Right cardiac atrium (tissue), 5 donors: ENCODE measurements at regions not wholly inside any gene's neighbourhood (a gene's known extent, or its start where the extent isn't known, plus 50 kb on each side); places are given as distances from the start of the nearest gene placed in this dataset.

Experiments used
- ATAC-seq, 2 donors: fragments of 200-7000 bp; cut with Tn5 transposase; one replicate each; pipeline versions ENCODE4 v1.8.0 to v1.9.1; 2020; ENCODE audit warnings: moderate library complexity in 2 of 2, mild to moderate bottlenecking in 1 of 2
- DNase-seq, 3 donors: peaks; one replicate each; pipeline ENCODE4 v3.0.0-alpha.2; 2020
- H3K27ac ChIP-seq: one replicate; pipeline ENCODE4 v1.5.1; 2013; ENCODE audit warnings: mild to moderate bottlenecking, low read length, control low read depth, moderate library complexity
- H3K27me3 ChIP-seq: one replicate; pipeline ENCODE4 v1.6.1; 2013; ENCODE audit not compliant: control insufficient read depth, insufficient read depth
- H3K4me1 ChIP-seq: one replicate; pipeline ENCODE4 v1.6.1; 2013; ENCODE audit warnings: low read length; ENCODE audit not compliant: control insufficient read depth, insufficient read depth
- H3K4me3 ChIP-seq: one replicate; pipeline ENCODE4 v1.5.1; 2013; ENCODE audit warnings: low read length, control low read depth
- H3K9me3 ChIP-seq: one replicate; pipeline ENCODE4 v1.6.1; 2013; ENCODE audit warnings: low read length; ENCODE audit not compliant: control insufficient read depth
- WGBS: extraction: QIAGEN DNeasy Blood & Tissue Kit; methylation state at CpG from one replicate; pipeline ENCODE4 v1.1.7; 2013; 5-methylcytosine and 5-hydroxymethylcytosine counted together
- intact Hi-C, 4 donors: fragments of 100-400 bp; cut with DNase I; formaldehyde crosslinking; loops; one replicate each; pipeline versions ENCODE4 v1.11.0 to v1.14.0; 2022 to 2023
- donor health status: healthy with polysubstance abuse.
- donor health status: DM: no; HTN: yes; CAD: no.
- donor health status: DM: no; HTN: no; CAD: no.
- donor health status: DM: no; HTN: yes; CAD: no; lungs with severe emphysema.
- donor health status: DM: yes; HTN: yes; CAD: no.

DNA sequence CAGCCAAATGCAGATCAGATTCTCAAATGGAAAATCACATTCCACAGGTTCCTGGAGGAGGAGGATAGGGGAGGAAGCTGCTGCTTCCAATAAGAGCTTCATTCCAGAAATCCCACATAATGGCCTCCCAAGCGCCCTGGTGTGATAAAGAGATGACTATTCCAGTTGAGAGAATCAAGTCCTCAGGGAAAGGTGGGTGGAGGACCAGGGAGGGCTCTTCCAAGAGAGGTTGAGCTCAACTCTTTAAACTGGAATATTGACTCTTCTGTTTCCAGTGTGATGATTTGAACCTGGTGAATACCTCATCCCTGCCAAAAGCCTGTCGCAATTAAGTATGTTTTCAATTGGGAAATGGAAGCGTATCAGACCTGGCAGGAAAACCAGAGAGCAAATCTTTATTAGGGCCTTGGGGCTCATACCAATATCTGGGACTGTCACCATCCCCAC is 81.4 kb upstream of the DYNLRB2 start:
- WGBS: 55% methylated on average over 3 of the region's 3 CpGs
- intact Hi-C loops: no loop called here
- no peaks in the 10 kb centered on the region for H3K9me3 ChIP-seq
- DNase-seq (peak in 2 of 3 donors; percentile 27 to 56), ATAC-seq (peak; percentile 73 to 76)
- H3K4me3 ChIP-seq: no peak overlapping the region
- H3K4me1 ChIP-seq: no peaks in the 10 kb centered on the region
- no peaks in the 10 kb centered on the region for H3K27me3 ChIP-seq
- no peak overlapping the region for H3K27ac ChIP-seq

DNA sequence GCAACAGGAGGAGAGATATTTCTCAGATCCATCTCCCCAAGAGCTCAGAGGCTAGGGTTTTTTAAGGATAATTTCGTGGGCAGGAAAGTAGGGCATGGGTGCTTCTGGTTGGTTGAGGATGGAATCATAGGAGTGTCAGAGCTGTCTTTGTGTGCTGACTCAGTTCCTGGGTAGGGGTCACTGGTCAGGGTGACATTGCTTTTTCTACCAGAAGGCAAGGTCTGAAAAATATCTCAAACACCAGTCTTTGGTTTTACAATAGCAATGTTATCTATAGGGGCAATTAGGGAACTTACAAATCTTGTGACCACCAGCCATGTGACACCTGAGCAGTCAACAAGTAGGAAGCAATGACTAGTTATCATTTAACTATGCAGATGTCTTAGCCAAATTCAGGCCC is 82.9 kb upstream of the DYNLRB2 start:
- 43% methylated on average over 1 of the region's 1 CpG for WGBS
- Histone ChIP-seq H3K4me1 (no peaks in the 10 kb centered on the region), H3K9me3 (no peaks in the 10 kb centered on the region), H3K4me3 (no peak overlapping the region), H3K27me3 (no peaks in the 10 kb centered on the region), H3K27ac (no peak overlapping the region)
- DNase-seq: no peak
- no peak for ATAC-seq
- intact Hi-C loops: no loop called here

DNA sequence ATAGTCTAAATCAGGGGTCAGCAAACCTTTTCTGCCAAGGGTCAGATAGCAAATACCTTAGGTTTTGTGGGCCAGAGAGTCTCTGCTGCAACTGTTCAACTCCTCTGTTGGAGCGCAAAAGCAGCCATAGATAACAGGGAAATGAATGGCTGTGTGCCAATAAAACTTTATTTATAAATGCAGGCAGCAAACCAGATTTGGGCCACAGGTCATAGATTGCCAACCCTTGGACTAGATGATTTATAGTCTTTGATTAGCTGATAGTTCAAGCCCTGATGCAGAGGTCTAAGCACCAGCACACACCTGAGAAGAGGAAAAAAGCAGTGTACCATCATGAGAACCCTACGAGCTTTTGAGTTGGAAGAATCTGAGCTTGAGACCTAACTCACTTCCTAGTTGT is 86.0 kb upstream of the DYNLRB2 start:
- DNase-seq (no peak), ATAC-seq (no peak)
- Histone ChIP-seq H3K4me3 (no peak overlapping the region), H3K27ac (no peak overlapping the region), H3K27me3 (no peaks in the 10 kb centered on the region), H3K4me1 (no peaks in the 10 kb centered on the region), H3K9me3 (no peaks in the 10 kb centered on the region)
- 79% methylated on average over 2 of the region's 2 CpGs for WGBS
- intact Hi-C loops: no loop called here

DNA sequence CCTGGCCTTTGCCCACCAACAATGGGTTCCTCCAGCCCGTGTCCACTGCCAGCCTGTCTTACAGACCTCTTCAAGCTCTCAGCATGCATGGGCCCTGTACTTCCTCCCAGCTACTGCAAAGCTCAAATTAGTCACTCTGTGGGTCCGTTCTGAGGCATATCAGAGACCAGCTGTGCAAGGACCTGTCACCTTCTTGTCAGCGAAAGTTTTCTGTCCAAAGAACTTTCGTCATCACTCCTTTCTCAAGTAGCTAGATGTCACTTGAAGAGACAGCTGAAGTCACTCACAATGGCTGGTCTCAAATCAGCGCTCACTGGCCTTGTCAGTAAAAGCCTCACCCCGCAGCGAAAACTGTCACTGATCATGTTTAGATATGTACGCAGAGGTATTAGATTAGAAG is 91.4 kb upstream of the DYNLRB2 start:
- DNase-seq: no peak
- H3K27me3 ChIP-seq: no peaks in the 10 kb centered on the region
- 47% methylated on average over 8 of the region's 8 CpGs for WGBS
- ATAC-seq: no peak
- H3K9me3 ChIP-seq: no peaks in the 10 kb centered on the region
- no peaks in the 10 kb centered on the region for H3K4me1 ChIP-seq
- no peak overlapping the region for H3K27ac ChIP-seq
- intact Hi-C loops: no loop called here
- H3K4me3 ChIP-seq: no peak overlapping the region

DNA sequence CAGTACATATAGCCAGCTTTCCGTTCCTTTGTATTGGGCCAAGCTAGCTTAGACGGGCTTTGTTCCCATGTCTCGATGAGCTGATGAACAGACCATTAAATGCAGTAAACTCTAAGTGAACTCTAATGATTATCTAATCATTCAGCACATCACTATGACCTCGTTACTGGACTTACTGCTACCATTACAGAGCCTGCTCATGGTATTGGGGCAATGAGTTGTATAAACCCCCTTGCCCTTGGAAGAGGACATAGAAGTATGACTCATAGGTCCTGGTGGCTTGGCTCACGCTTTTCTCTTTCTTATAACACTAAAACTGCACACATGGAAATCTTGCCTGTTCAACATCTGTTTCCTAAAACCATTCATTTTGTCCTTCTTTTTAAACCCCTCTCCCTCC is 93.6 kb upstream of the DYNLRB2 start:
- DNase-seq (no peak), ATAC-seq (no peak)
- no peak overlapping the region for H3K4me3 ChIP-seq
- H3K27ac ChIP-seq: no peak overlapping the region
- no peaks in the 10 kb centered on the region for H3K4me1 ChIP-seq
- H3K9me3 ChIP-seq: no peaks in the 10 kb centered on the region
- no peaks in the 10 kb centered on the region for H3K27me3 ChIP-seq
- 71% methylated on average over 5 of the region's 5 CpGs for WGBS
- intact Hi-C loops: no loop called here

DNA sequence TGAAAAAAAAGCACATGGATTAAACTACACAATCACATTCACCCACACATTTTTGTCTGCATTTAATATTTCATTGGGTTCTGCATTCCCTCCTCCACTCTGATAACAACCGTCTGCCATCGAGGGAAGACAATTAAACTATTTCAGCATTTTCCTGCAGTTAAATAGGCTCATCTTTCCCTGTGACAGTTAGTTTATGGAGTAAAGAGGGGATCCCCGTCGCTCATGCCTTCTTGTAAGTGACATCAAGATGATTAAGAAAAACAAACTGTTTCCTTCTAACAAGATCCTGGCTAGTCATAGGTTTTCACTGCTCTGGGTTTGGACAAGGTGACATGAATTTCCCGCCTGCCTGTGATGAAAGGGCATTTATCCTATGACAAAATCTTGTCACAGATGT is 98.0 kb upstream of the DYNLRB2 start:
- no peak for DNase-seq
- no peaks in the 10 kb centered on the region for H3K27me3 ChIP-seq
- 40% methylated on average over 5 of the region's 5 CpGs for WGBS

DNA sequence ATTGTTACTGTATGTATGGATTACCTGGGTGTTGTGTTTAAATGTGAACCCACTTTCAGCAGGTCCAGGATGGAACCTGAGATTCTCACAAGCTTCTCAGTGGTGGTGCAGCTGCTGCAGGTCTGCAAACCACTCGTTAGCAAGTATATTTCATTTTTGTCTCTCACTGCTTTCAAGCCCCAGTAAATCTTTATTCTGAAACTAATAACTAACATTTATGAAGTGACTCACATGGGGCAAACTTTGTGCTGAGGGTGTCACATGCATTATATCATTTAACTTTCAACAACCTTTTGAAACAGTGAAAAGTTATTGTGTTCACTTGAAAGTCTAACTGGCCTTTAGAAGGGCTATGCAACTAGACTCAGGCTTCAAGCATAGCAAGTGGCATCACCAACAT is 98.9 kb upstream of the DYNLRB2 start:
- 69% methylated on average over 1 of the region's 1 CpG for WGBS
- no peak for ATAC-seq

More for the DNA sequence above, 98.0 kb upstream of the DYNLRB2 start:
- no peak overlapping the region for H3K27ac ChIP-seq
- H3K9me3 ChIP-seq: no peaks in the 10 kb centered on the region
- ATAC-seq: no peak
- H3K4me1 ChIP-seq: no peaks in the 10 kb centered on the region
- H3K4me3 ChIP-seq: no peak overlapping the region
- intact Hi-C loops: no loop called here

DNA sequence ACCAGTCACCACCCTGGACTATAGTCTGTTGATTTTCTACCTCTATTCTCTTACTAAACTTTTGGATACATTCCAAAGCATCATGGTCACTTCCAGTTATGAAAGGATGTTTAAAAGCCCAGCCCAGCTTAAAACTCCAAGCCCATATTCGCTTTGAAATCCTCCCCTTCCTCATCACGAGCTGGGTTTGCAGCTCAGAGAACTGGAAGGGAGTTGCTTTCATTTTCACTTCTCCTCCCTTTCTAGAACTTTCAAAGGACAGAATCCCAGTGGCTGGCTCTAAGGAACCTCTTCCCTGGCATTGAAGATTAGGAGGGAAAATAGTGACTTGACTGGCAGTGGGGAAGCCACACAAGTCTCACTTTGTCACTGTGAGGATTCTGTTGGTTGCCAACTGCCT is 100.1 kb upstream of the DYNLRB2 start:
- no peak for DNase-seq
- H3K27ac ChIP-seq: no peak overlapping the region
- H3K4me1 ChIP-seq: no peaks in the 10 kb centered on the region
- H3K9me3 ChIP-seq: no peaks in the 10 kb centered on the region
- ATAC-seq: no peak
- WGBS: 43% methylated on average over 2 of the region's 2 CpGs
- no peak overlapping the region for H3K4me3 ChIP-seq
- intact Hi-C loops: no loop called here
- H3K27me3 ChIP-seq: no peaks in the 10 kb centered on the region

More for the DNA sequence above, 98.9 kb upstream of the DYNLRB2 start:
- Histone ChIP-seq H3K27ac (no peak overlapping the region), H3K9me3 (no peaks in the 10 kb centered on the region), H3K27me3 (no peaks in the 10 kb centered on the region), H3K4me3 (no peak overlapping the region), H3K4me1 (no peaks in the 10 kb centered on the region)
- no peak for DNase-seq
- intact Hi-C loops: no loop called here

DNA sequence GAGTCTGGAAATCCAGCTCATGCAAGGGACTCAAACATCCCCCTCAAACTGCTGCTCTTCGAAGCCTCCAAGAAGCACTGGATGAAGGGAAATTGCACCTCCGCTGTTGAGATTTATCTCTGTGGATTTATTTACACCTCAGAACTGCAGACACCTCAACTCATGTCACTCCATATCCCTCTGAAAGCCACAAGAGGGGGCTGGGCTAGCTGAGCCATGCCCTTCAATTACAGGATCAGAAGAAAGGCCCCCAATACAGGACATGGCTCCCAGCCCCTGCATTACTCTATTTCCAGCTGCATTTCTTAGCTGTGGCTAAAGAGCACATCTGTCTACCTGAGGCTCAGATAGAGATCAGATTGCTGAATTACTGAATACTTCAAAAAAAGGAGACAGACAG is 103.1 kb upstream of the DYNLRB2 start:
- H3K9me3 ChIP-seq: no peaks in the 10 kb centered on the region
- no peak overlapping the region for H3K27ac ChIP-seq
- H3K4me3 ChIP-seq: no peak overlapping the region
- intact Hi-C loops: no loop called here
- WGBS: 79% methylated on average over 2 of the region's 2 CpGs
- H3K27me3 ChIP-seq: no peaks in the 10 kb centered on the region
- no peaks in the 10 kb centered on the region for H3K4me1 ChIP-seq
- DNase-seq: no peak
- ATAC-seq: no peak

DNA sequence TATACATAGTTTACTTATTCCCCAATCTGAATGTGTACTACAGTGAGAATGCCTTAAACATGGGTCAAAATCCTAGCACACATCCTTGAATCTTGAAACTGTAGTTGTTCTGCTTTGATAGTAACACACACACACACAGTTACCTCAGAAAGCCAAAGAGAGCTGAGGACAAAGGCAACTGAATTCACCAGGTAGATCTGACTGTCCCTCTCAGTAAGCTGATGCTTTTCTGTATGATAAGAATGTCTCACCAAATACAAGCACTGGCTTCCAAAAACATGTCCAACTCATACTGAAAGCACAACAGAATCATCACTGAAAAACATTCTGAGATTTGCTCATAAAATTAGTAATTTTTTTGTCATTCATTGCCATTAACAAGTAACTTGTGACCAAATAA is 104.3 kb upstream of the DYNLRB2 start:
- H3K27ac ChIP-seq: no peak overlapping the region
- DNase-seq: no peak
- no peak for ATAC-seq
- H3K4me3 ChIP-seq: no peak overlapping the region
- intact Hi-C loops: no loop called here
- no peaks in the 10 kb centered on the region for H3K27me3 ChIP-seq
- no peaks in the 10 kb centered on the region for H3K4me1 ChIP-seq
- H3K9me3 ChIP-seq: no peaks in the 10 kb centered on the region

DNA sequence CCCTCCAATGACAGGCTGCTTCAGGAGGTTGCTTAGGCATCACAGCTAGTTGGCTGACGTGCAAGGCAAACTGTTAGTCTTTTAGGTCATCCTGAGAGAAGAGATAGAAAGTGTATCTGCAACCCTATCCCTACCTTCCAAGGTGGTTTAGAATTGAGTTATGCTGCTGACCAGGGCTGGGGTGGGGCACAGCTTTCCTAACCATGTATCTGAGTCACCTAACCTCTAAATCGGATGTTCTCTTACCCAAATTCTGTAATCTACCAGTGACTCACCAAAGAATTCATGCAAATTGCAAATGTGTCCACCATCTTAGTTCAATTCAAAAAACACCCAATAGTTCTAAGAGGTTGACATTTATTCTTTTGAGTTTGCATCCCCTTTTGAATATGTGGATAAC is 107.2 kb upstream of the DYNLRB2 start:
- no peak overlapping the region for H3K4me3 ChIP-seq
- DNase-seq (no peak), ATAC-seq (no peak)
- no peaks in the 10 kb centered on the region for H3K4me1 ChIP-seq
- no peak overlapping the region for H3K27ac ChIP-seq
- 67% methylated on average over 2 of the region's 2 CpGs for WGBS
- intact Hi-C loops: no loop called here
- no peaks in the 10 kb centered on the region for H3K9me3 ChIP-seq
- no peaks in the 10 kb centered on the region for H3K27me3 ChIP-seq

DNA sequence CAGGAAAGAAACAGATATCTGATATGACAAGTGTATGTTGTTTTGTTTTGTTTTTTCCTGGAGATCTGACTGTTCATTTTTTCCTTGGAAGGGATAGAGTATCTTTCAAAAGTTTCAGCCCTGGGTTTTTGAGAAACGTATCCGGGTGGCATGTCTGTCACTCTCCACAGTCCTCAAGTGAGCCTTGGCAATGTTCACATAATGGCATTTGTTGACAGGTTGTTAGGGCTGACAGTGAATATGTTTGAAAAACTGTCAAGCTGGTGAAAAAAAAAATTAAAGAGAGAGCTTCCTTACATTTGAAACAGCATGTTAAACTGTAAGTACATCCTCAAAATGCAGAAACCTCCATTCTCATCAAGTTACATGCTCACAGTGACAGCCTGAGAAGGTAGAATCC is 113.0 kb upstream of the DYNLRB2 start:
- H3K4me1 ChIP-seq: no peaks in the 10 kb centered on the region
- no peaks in the 10 kb centered on the region for H3K27me3 ChIP-seq
- H3K27ac ChIP-seq: no peak overlapping the region
- no peak for DNase-seq
- WGBS: 75% methylated on average over 2 of the region's 2 CpGs
- intact Hi-C loops: no loop called here
- H3K9me3 ChIP-seq: no peaks in the 10 kb centered on the region
- H3K4me3 ChIP-seq: no peak overlapping the region
- no peak for ATAC-seq
